IMR-90 (cell line): ENCODE measurements at regions not wholly inside any gene's neighbourhood (a gene's known extent, or its start where the extent isn't known, plus 50 kb on each side); places are given as distances from the start of the nearest gene placed in this dataset.

Source experiments
- ATAC-seq: fragments of 200-7000 bp; cut with Tn5 transposase; 2 replicates; pipeline ENCODE4 v1.9.1; 2020; ENCODE audit warnings: low read depth, mild to moderate bottlenecking, moderate library complexity
- BruUV-seq: library from RNA; stranded (reverse); fragments of 400-500 nt; replicated peaks from 2 replicates; lab custom pipeline; 2021; lab: Mats Ljungman, UMichigan
- CTCF ChIA-PET: fragments of 300-600 bp; formaldehyde crosslinking; extraction: SDS; loops from one replicate; lab custom pipeline; 2021; ENCODE audit warnings: antibody characterized with exemption; lab: Yijun Ruan, JAX
- POLR2A ChIA-PET: fragments of 300-600 bp; sonication (Branson Sonifier 250); formaldehyde crosslinking; loops from one replicate; lab custom pipeline; 2022; ENCODE audit warnings: antibody characterized with exemption; ENCODE audit not compliant: unreplicated experiment; lab: Charles Lee
- DNase-seq: peaks from one replicate; pipeline ENCODE4 v3.0.0; 2013
- H2AFZ ChIP-seq: replicated peaks from 2 replicates; pipeline ENCODE3; 2013; ENCODE audit warnings: low read length, mild to moderate bottlenecking; ENCODE audit not compliant: poor library complexity
- H2AK5ac ChIP-seq: 2 replicates; pipeline ENCODE4 v1.6.1; 2013; ENCODE audit warnings: low read depth, low read length, inconsistent platforms
- H2AK9ac ChIP-seq: replicated peaks from 2 replicates; pipeline ENCODE3; 2013; ENCODE audit warnings: mild to moderate bottlenecking, low read depth, low read length, moderate library complexity; ENCODE audit not compliant: poor library complexity
- H2BK120ac ChIP-seq: 2 replicates; pipeline ENCODE4 v1.6.1; 2013; ENCODE audit warnings: low read depth, low read length, inconsistent platforms
- H2BK15ac ChIP-seq: 3 replicates; pipeline ENCODE4 v1.6.1; 2013; ENCODE audit warnings: low read depth, low read length, inconsistent platforms
- H2BK20ac ChIP-seq: 2 replicates; pipeline ENCODE4 v1.6.1; 2013; ENCODE audit warnings: low read depth, mild to moderate bottlenecking, inconsistent platforms, low read length, moderate library complexity
- H2BK5ac ChIP-seq: 2 replicates; pipeline ENCODE4 v1.6.1; 2013; ENCODE audit warnings: mild to moderate bottlenecking, low read depth, low read length, inconsistent platforms; ENCODE audit not compliant: poor library complexity, severe bottlenecking
- H3K14ac ChIP-seq: replicated peaks from 2 replicates; pipeline ENCODE4 v1.6.1; 2013; ENCODE audit warnings: low read depth, low read length, inconsistent platforms
- H3K18ac ChIP-seq: 2 replicates; pipeline ENCODE4 v1.6.1; 2013; ENCODE audit warnings: low read depth, low read length, control low read depth
- H3K23ac ChIP-seq: 2 replicates; pipeline ENCODE4 v1.6.1; 2013; ENCODE audit warnings: low read depth, low read length, inconsistent platforms
- H3K27ac ChIP-seq: 2 replicates; pipeline ENCODE4 v1.5.1; 2013; ENCODE audit warnings: mild to moderate bottlenecking, control low read depth, low read length; ENCODE audit not compliant: insufficient read depth
- H3K27me3 ChIP-seq: 2 replicates; pipeline ENCODE4 v1.6.1; 2013; ENCODE audit warnings: low read length; ENCODE audit not compliant: control insufficient read depth, insufficient read depth
- H3K36me3 ChIP-seq: 2 replicates; pipeline ENCODE4 v1.6.1; 2013; ENCODE audit warnings: low read length, mixed read lengths; ENCODE audit not compliant: control insufficient read depth, insufficient read depth
- H3K4ac ChIP-seq: 2 replicates; pipeline ENCODE4 v1.6.1; 2013; ENCODE audit warnings: low read depth, low read length, inconsistent platforms
- H3K4me1 ChIP-seq: 2 replicates; pipeline ENCODE4 v1.6.1; 2013; ENCODE audit warnings: low read length, mixed read lengths; ENCODE audit not compliant: control insufficient read depth, insufficient read depth
- H3K4me2 ChIP-seq: 2 replicates; pipeline ENCODE4 v1.6.1; 2013; ENCODE audit warnings: low read depth, mild to moderate bottlenecking, control low read depth, low read length, moderate library complexity
- H3K4me3 ChIP-seq: 2 replicates; pipeline ENCODE4 v1.5.1; 2013; ENCODE audit warnings: low read depth, mild to moderate bottlenecking, control low read depth, low read length, moderate library complexity; ENCODE audit not compliant: insufficient read depth
- H3K56ac ChIP-seq: 2 replicates; pipeline ENCODE4 v1.6.1; 2013; ENCODE audit warnings: low read length, inconsistent platforms; ENCODE audit not compliant: insufficient read depth; ENCODE audit errors: extremely low read depth
- H3K79me1 ChIP-seq, 2 experiments: 2 replicates each; pipeline ENCODE4 v1.6.1; 2013; ENCODE audit warnings: low read length in 2 of 2, inconsistent platforms in 1 of 2, low read depth in 1 of 2
- H3K9ac ChIP-seq: 2 replicates; pipeline ENCODE4 v1.6.1; 2013; ENCODE audit warnings: low read depth, low read length, control low read depth
- H3K9me1 ChIP-seq: 2 replicates; pipeline ENCODE4 v1.6.1; 2013; ENCODE audit warnings: low read length, inconsistent platforms; ENCODE audit not compliant: insufficient read depth
- H3K9me3 ChIP-seq: 2 replicates; pipeline ENCODE4 v1.6.1; 2013; ENCODE audit warnings: low read length; ENCODE audit not compliant: control insufficient read depth, insufficient read depth
- H4K20me1 ChIP-seq: 2 replicates; pipeline ENCODE4 v1.6.1; 2013; ENCODE audit warnings: low read length, inconsistent platforms; ENCODE audit not compliant: insufficient read depth
- H4K5ac ChIP-seq: 2 replicates; pipeline ENCODE4 v1.6.1; 2013; ENCODE audit warnings: mild to moderate bottlenecking, low read depth, low read length, control low read depth
- H4K8ac ChIP-seq, 2 experiments: 2 replicates each; pipeline ENCODE4 v1.6.1; 2013; ENCODE audit warnings: low read depth in 2 of 2, low read length in 2 of 2, control low read depth in 1 of 2, inconsistent platforms in 1 of 2
- H4K91ac ChIP-seq: 2 replicates; pipeline ENCODE4 v1.6.1; 2013; ENCODE audit warnings: low read depth, low read length, inconsistent platforms; ENCODE audit not compliant: insufficient read depth
- POLR2A ChIP-seq: IDR thresholded peaks from 2 replicates; pipeline ENCODE4 v1.6.1; 2012; ENCODE audit warnings: mild to moderate bottlenecking, low read depth, low read length
- WGBS, 2 experiments: methylation state at CpG; one replicate each; pipeline versions ENCODE4 v1.1.5 to v1.1.7; 2013; ENCODE audit warnings: missing lambda C conversion rate in 2 of 2; ENCODE audit not compliant: insufficient read length in 1 of 2; ENCODE audit errors: extremely low coverage in 2 of 2; 5-methylcytosine and 5-hydroxymethylcytosine counted together
- dilution Hi-C: fragments of 300-500 bp; cut with HindIII; formaldehyde crosslinking; loops from one replicate; pipeline ENCODE4 v1.14.3; 2018; ENCODE audit warnings: low sequenced_read_pairs; ENCODE audit not compliant: unreplicated experiment
- in situ Hi-C: fragments of 300-500 bp; cut with MboI; formaldehyde crosslinking; loops from 3 replicates; pipeline ENCODE4 v1.14.3; 2019; ENCODE audit warnings: low sequenced_read_pairs, inconsistent platforms, mixed read lengths
- intact Hi-C: fragments of 100-400 bp; cut with micrococcal nuclease; formaldehyde crosslinking; loops from 2 replicates; pipeline ENCODE4 v1.10.0; 2022

DNA sequence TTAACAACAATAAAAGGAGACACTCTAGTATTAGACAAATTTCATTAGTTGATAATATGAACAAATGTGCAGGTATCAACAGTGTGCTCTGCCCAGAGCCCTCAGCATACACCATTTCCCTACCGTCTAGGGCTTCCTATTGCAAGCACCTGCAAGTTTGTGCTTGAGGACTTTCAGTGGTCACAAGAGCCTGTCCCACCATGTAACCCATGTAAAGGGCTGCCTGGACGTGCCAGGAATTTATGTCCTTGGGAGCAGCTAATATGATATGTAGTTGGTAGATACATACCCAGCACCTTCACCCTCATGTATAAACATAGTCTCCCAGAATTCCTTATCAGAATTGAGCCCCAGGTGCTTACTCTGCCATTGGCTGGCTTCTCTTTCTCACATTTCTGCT lies 128.0 kb downstream of the UFM1 start:
- H3K14ac ChIP-seq = no peak overlapping the region
- H3K23ac ChIP-seq = no peak overlapping the region
- no peak overlapping the region for H2AK9ac ChIP-seq
- no peak overlapping the region for H3K4ac ChIP-seq
- ATAC-seq = no peak
- H3K36me3 ChIP-seq = no peaks in the 10 kb centered on the region
- no peak overlapping the region for H3K4me2 ChIP-seq
- H4K91ac ChIP-seq = no peak overlapping the region
- no peak overlapping the region for H2AK5ac ChIP-seq
- no peaks in the 10 kb centered on the region for H3K27me3 ChIP-seq
- in situ Hi-C loops (no loop called here), intact Hi-C loops (no loop called here), dilution Hi-C loops (no loop called here)
- ChIA-PET POLR2A (no interaction called here), CTCF (no interaction called here)
- H3K27ac ChIP-seq = no peak overlapping the region
- no peak overlapping the region for H4K8ac ChIP-seq
- H2BK5ac ChIP-seq = no peak overlapping the region
- no peaks in the 10 kb centered on the region for H3K4me1 ChIP-seq
- no peak for DNase-seq
- no peak overlapping the region for H4K5ac ChIP-seq
- no peak overlapping the region for H3K18ac ChIP-seq
- H3K9me3 ChIP-seq = no peaks in the 10 kb centered on the region
- H2AFZ ChIP-seq = no peak overlapping the region
- no peaks in the 10 kb centered on the region for H3K79me1 ChIP-seq
- no peak overlapping the region for H2BK15ac ChIP-seq
- H2BK120ac ChIP-seq = no peak overlapping the region
- BruUV-seq = no TSS peak
- WGBS, 2 experiments = no CpG with 5 or more reads among the region's 2 CpGs
- H3K9ac ChIP-seq = no peak overlapping the region
- TF ChIP-seq POLR2A = no peak
- no peaks in the 10 kb centered on the region for H3K9me1 ChIP-seq
- H3K56ac ChIP-seq = no peak overlapping the region
- H4K20me1 ChIP-seq = no peaks in the 10 kb centered on the region
- no peak overlapping the region for H3K4me3 ChIP-seq
- no peak overlapping the region for H2BK20ac ChIP-seq
